ENCODE measurements at regions not wholly inside any gene's neighbourhood (a gene's known extent, or its start where the extent isn't known, plus 50 kb on each side); places are given as distances from the start of the nearest gene placed in this dataset.

DNA sequence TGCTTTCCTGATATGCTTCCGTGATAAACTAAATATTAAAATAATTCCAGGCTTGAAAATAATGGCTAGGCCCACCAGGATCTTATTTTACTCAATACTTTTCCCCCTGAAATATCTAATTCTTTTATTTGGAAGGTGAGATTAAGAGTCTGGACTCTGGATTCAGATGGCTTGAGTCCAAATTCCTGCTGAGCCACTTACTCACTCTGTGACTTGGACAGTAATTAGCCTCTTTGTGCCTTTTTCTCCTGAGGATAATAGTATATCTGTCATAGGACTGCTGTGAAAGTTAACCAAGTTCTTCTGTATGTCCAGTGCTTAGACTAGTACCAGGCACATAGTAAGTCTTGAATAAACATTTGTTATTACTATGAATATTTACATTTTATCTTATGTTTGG lies 127.3 kb upstream of the ERBB4 start:
- TF ChIP-seq, protein P1, sequence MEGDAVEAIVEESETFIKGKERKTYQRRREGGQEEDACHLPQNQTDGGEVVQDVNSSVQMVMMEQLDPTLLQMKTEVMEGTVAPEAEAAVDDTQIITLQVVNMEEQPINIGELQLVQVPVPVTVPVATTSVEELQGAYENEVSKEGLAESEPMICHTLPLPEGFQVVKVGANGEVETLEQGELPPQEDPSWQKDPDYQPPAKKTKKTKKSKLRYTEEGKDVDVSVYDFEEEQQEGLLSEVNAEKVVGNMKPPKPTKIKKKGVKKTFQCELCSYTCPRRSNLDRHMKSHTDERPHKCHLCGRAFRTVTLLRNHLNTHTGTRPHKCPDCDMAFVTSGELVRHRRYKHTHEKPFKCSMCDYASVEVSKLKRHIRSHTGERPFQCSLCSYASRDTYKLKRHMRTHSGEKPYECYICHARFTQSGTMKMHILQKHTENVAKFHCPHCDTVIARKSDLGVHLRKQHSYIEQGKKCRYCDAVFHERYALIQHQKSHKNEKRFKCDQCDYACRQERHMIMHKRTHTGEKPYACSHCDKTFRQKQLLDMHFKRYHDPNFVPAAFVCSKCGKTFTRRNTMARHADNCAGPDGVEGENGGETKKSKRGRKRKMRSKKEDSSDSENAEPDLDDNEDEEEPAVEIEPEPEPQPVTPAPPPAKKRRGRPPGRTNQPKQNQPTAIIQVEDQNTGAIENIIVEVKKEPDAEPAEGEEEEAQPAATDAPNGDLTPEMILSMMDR (IDR thresholded peaks at IDR 0.05 in 8 of 11, conservative IDR thresholded peaks at IDR 0.05 in 3 of 11): no peak
- no peak for TF ChIP-seq POLR2A (IDR thresholded peaks at IDR 0.05)
- no peak for TF ChIP-seq POLR2AphosphoS5 (IDR thresholded peaks at IDR 0.05)

All from spleen (tissue), 7 donors.